OCI-LY7 (cell line): ENCODE measurements at regions not wholly inside any gene's neighbourhood (a gene's known extent, or its start where the extent isn't known, plus 50 kb on each side); places are given as distances from the start of the nearest gene placed in this dataset.

Experiments
- BruUV-seq: library from RNA; stranded (reverse); fragments of 400-500 nt; replicated peaks from 2 replicates; lab custom pipeline; 2021; lab: Mats Ljungman, UMichigan
- CTCF ChIA-PET: fragments of 300-600 bp; sonication (Branson Sonifier 250); formaldehyde crosslinking; loops from one replicate; lab custom pipeline; 2022; ENCODE audit warnings: antibody characterized with exemption; ENCODE audit not compliant: unreplicated experiment; lab: Charles Lee
- POLR2A ChIA-PET: fragments of 300-600 bp; sonication (Branson Sonifier 250); formaldehyde crosslinking; loops from one replicate; lab custom pipeline; 2022; ENCODE audit warnings: antibody characterized with exemption; lab: Charles Lee
- DNase-seq: peaks from one replicate; pipeline ENCODE4 v3.0.0-alpha.2; 2015; ENCODE audit warnings: low spot score
- H2AFZ ChIP-seq: fragments of 200-600 bp; sonication (generic), shearing (Covaris generic); 2 replicates; pipeline ENCODE4 v1.6.1; 2014; ENCODE audit warnings: mild to moderate bottlenecking, antibody characterized with exemption, low read length, moderate library complexity
- H3K27ac ChIP-seq: fragments of 200-600 bp; sonication (generic); 2 replicates; pipeline ENCODE4 v1.5.1; 2014; ENCODE audit warnings: mixed run types, low read depth, mild to moderate bottlenecking, moderate library complexity, low read length, inconsistent platforms; ENCODE audit not compliant: poor library complexity, severe bottlenecking
- H3K36me3 ChIP-seq: fragments of 200-600 bp; sonication (generic); 2 replicates; pipeline ENCODE4 v1.6.1; 2014; ENCODE audit warnings: mild to moderate bottlenecking, antibody characterized with exemption, low read length, moderate library complexity, mixed read lengths; ENCODE audit not compliant: insufficient read depth
- H3K4me1 ChIP-seq: fragments of 200-600 bp; sonication (generic); 2 replicates; pipeline ENCODE4 v1.5.1; 2014; ENCODE audit warnings: mild to moderate bottlenecking, low read length; ENCODE audit not compliant: insufficient read depth, poor library complexity, severe bottlenecking
- H3K4me2 ChIP-seq: fragments of 200-600 bp; sonication (generic); 2 replicates; pipeline ENCODE4 v1.6.1; 2014; ENCODE audit warnings: mild to moderate bottlenecking, low read length
- H3K4me3 ChIP-seq: fragments of 200-600 bp; sonication (generic); 2 replicates; pipeline ENCODE4 v1.5.1; 2014; ENCODE audit warnings: mild to moderate bottlenecking, low read depth, low read length; ENCODE audit not compliant: poor library complexity, severe bottlenecking
- H3K79me2 ChIP-seq: fragments of 200-600 bp; sonication (generic); 2 replicates; pipeline ENCODE4 v1.6.1; 2016; ENCODE audit warnings: low read depth, mild to moderate bottlenecking, low read length, moderate library complexity, mixed read lengths; ENCODE audit not compliant: insufficient read depth
- H3K9me2 ChIP-seq: fragments of 200-600 bp; sonication (generic); 2 replicates; pipeline ENCODE4 v1.6.1; 2016; ENCODE audit warnings: mild to moderate bottlenecking, low read length, mixed read lengths; ENCODE audit not compliant: insufficient read depth
- H3K9me3 ChIP-seq: fragments of 200-600 bp; sonication (generic); 2 replicates; pipeline ENCODE4 v1.6.1; 2014; ENCODE audit warnings: mild to moderate bottlenecking, mixed run types, low read length, mixed read lengths
- H4K20me1 ChIP-seq: fragments of 200-600 bp; sonication (generic); 2 replicates; pipeline ENCODE4 v1.6.1; 2014; ENCODE audit warnings: mild to moderate bottlenecking, antibody characterized with exemption, low read length, moderate library complexity, mixed read lengths; ENCODE audit not compliant: insufficient read depth
- EZH2phosphoT487 ChIP-seq: fragments of 200-600 bp; sonication (generic); IDR thresholded peaks from 2 replicates; pipeline ENCODE4 v1.6.1; 2018; ENCODE audit warnings: low read depth, borderline replicate concordance, mild to moderate bottlenecking, mixed run types, antibody characterized with exemption, low read length, moderate library complexity, mixed read lengths
- intact Hi-C: fragments of 100-400 bp; cut with micrococcal nuclease; formaldehyde crosslinking; loops from one replicate; pipeline ENCODE4 v1.10.0; 2022; ENCODE audit not compliant: unreplicated experiment
- TF ChIP-seq, protein P1 (sequence below): fragments of 200-600 bp; sonication (generic); conservative IDR thresholded peaks from 2 replicates; pipeline ENCODE4 v1.5.1; 2014; ENCODE audit warnings: mild to moderate bottlenecking, antibody characterized with exemption, low read length, moderate library complexity, mixed read lengths

GRCh38 chr4:89416960-89417359 is 109.4 kb upstream of the GPRIN3 start:
- TF ChIP-seq, protein P1, sequence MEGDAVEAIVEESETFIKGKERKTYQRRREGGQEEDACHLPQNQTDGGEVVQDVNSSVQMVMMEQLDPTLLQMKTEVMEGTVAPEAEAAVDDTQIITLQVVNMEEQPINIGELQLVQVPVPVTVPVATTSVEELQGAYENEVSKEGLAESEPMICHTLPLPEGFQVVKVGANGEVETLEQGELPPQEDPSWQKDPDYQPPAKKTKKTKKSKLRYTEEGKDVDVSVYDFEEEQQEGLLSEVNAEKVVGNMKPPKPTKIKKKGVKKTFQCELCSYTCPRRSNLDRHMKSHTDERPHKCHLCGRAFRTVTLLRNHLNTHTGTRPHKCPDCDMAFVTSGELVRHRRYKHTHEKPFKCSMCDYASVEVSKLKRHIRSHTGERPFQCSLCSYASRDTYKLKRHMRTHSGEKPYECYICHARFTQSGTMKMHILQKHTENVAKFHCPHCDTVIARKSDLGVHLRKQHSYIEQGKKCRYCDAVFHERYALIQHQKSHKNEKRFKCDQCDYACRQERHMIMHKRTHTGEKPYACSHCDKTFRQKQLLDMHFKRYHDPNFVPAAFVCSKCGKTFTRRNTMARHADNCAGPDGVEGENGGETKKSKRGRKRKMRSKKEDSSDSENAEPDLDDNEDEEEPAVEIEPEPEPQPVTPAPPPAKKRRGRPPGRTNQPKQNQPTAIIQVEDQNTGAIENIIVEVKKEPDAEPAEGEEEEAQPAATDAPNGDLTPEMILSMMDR, result no peak
- TF ChIP-seq EZH2phosphoT487, result no peak

DNA sequence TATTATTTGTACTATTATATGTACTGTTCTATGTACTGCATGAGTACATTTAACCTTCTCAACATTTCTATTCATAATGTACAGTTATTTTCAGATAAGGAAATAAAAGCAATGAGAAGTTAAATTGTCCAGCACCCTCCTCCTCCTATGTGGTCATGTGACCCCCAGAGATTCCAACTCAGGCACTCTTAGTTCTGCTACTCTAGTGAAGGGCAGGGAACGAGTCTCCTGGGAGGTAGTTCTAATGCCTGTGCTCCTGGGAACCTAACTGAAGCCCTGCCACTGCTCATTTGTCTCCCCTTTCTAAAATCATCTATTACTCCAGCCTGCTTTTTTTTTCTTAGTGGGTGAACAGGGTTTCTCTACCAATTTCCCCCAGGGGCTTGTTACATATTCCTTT is 105.9 kb upstream of the GPRIN3 start:
- no peak overlapping the region for H3K4me3 ChIP-seq
- H3K9me2 ChIP-seq, result no peaks in the 10 kb centered on the region
- no peak overlapping the region for H3K27ac ChIP-seq
- no peaks in the 10 kb centered on the region for H3K9me3 ChIP-seq
- no peaks in the 10 kb centered on the region for H3K36me3 ChIP-seq
- H3K4me2 ChIP-seq, result no peak overlapping the region
- ChIA-PET POLR2A (interaction anchor here (0.6 to 1.1 kb wide), 3 partner anchors 14 to 29 kb away, joined by 3 to 5 read pairs (median 3); no protein-coding TSS in a partner anchor), CTCF (no interaction called here)
- H3K79me2 ChIP-seq, result no peaks in the 10 kb centered on the region
- BruUV-seq, result no TSS peak
- intact Hi-C loops, result no loop called here
- no peak for DNase-seq
- H3K4me1 ChIP-seq, result no peaks in the 10 kb centered on the region
- H4K20me1 ChIP-seq, result no peaks in the 10 kb centered on the region
- TF ChIP-seq, protein P1, result no peak
- TF ChIP-seq EZH2phosphoT487, result no peak
- no peak overlapping the region for H2AFZ ChIP-seq

More at GRCh38 chr4:89416960-89417359, 109.4 kb upstream of the GPRIN3 start:
- H4K20me1 ChIP-seq, result no peaks in the 10 kb centered on the region
- no peak overlapping the region for H3K27ac ChIP-seq
- no peak overlapping the region for H3K4me3 ChIP-seq
- no peaks in the 10 kb centered on the region for H3K36me3 ChIP-seq
- H3K9me3 ChIP-seq, result no peaks in the 10 kb centered on the region
- H3K4me2 ChIP-seq, result no peak overlapping the region
- H3K79me2 ChIP-seq, result no peaks in the 10 kb centered on the region
- intact Hi-C loops, result no loop called here
- no peak overlapping the region for H2AFZ ChIP-seq
- no peaks in the 10 kb centered on the region for H3K9me2 ChIP-seq
- BruUV-seq, result no TSS peak
- H3K4me1 ChIP-seq, result no peaks in the 10 kb centered on the region
- no peak for DNase-seq
- ChIA-PET CTCF (no interaction called here), POLR2A (interaction anchor here (1.3 to 1.5 kb wide), 3 partner anchors 8 to 44 kb away, joined by 3 to 4 read pairs (median 3); no protein-coding TSS in a partner anchor)

GRCh38 chr4:89411539-89412309 is 104.1 kb upstream of the GPRIN3 start:
- Histone ChIP-seq H3K9me2 (no peaks in the 10 kb centered on the region), H3K4me3 (no peak overlapping the region), H3K4me1 (no peaks in the 10 kb centered on the region), H2AFZ (no peak overlapping the region), H3K4me2 (no peak overlapping the region), H3K36me3 (no peaks in the 10 kb centered on the region), H4K20me1 (no peaks in the 10 kb centered on the region), H3K79me2 (no peaks in the 10 kb centered on the region), H3K9me3 (no peaks in the 10 kb centered on the region), H3K27ac (no peak overlapping the region)
- CTCF ChIA-PET, result interaction anchor here (0.5 to 1.5 kb wide), 3 partner anchors 27 to 185 kb away, joined by 3 to 4 read pairs (median 4); no protein-coding TSS in a partner anchor
- no peak for DNase-seq
- POLR2A ChIA-PET, result interaction anchor here (0.5 to 1.2 kb wide), 4 partner anchors 9 to 1022 kb away, joined by 3 to 4 read pairs (median 3); no protein-coding TSS in a partner anchor
- intact Hi-C loops, result no loop called here
- BruUV-seq, result no TSS peak
- TF ChIP-seq, protein P1, result no peak
- TF ChIP-seq EZH2phosphoT487, result no peak
